Eye (tissue), 1 donor: ENCODE measurements at regions not wholly inside any gene's neighbourhood (a gene's known extent, or its start where the extent isn't known, plus 50 kb on each side); places are given as distances from the start of the nearest gene placed in this dataset.
"Not testable (repeated sequence)": the region's sequence is repeated elsewhere in the genome, so short reads cannot be mapped to it uniquely, and the experiment has no call there.

Experiments
- DNase-seq: peaks from one replicate; pipeline ENCODE4 v3.0.0-alpha.2; 2015

DNA sequence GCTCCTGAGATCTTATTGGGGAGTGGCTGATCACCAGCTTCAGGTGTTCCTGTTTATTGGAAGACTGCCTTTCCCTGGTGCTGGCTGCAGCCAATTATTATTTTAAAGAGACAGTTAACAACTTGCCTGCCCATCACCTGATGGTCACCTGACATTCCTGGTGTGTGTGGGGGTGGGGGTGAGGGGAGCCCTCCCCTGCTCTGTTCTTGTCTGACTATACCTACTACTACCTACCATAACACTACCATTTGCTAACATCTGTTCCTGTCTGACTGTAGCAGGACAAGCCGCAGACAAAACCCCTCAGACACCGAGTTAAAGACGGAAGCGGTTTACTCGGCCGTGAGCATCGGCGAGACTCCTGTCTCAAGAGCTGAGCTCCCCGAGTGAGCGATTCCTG is 54.9 kb upstream of the NBPF3 start:
- no peak for DNase-seq

DNA sequence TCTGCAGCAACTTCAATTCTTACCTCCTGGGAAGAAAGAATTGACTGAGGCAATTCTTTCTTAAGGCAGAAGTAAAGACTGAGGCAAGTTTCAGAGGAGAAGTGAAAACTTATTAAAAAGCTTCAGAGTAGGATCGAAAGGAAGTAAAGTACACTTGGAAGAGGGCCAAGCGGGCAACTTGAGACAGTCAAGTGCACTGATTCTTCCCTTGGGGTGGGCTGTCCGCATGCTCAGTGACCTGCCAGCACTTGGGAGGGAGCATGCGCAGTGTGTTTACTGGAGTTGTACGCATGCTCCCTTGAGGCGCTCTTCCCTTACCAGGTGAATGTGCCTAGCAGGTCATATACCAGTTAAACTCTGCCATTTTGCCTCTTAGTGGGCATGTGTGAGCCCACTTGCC is 55.3 kb upstream of the NBPF3 start:
- peak; percentile 63 for DNase-seq

DNA sequence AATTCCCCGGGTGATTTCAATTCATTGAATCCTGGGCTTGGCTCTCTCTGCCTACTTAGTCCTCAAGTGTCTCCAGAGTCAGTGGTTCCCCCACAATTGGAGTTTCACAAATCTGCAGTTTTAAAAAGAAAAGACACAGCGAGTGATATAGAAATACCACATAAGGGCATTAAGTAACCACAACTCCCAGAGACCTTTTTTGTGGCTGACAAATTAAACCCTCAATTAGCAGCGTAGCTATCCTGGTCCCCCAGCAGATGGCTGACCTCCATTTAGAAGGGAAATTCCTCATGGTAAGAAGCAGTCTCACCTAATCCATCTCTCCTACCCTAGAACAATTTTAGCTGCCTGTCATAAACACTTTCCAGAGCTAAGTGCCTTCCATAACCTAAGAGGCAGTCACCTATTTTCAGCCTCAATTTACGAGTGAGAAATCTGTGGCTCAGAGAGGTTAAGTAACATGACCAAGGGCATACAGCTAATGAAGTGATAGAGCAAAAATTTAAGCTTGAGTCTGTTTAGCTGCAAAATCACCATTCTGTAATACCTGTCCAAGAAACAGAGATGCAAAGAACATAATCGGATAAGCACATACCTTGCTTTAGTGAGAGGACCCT is 56.0 kb upstream of the NBPF3 start:
- no peak for DNase-seq

DNA sequence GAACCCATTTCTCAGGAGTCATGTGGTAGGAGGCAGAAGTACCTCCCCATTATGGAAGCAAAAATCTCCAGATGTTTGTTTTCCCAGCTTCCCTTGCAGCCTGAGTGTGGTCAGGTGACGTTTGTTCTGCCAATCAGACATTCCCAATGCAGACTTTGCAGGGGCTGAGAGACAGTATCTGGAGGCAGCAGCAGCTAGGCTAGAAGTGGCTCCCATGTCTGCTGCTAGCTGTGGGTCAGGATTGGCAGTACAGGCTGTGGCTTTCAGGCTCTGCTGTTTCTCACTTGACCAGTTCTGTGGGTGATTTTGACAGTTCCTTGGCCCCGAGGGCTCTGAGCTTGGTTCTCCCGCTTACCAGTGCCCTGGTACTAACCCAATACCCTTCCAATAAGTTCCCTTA is 58.6 kb upstream of the NBPF3 start:
- no peak for DNase-seq

DNA sequence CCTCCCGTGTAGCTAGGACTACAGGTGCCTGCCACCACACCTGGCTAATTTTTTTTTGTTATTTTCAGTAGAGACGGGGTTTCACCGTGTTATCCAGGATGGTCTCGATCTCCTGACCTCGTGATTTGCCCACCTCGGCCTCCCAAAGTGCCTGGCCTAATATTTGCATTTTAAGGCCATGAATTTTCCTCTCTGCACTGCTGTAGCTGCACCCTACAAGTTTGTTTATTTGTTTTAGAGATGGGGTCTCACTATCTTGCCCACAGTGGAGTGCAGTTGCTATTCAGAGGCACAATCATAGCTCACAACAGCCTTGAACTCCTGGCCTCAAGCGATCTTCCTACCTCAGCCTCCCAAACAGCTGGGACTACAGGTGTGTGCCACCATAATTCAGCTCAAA is 59.8 kb upstream of the NBPF3 start:
- DNase-seq = not testable (repeated sequence)

DNA sequence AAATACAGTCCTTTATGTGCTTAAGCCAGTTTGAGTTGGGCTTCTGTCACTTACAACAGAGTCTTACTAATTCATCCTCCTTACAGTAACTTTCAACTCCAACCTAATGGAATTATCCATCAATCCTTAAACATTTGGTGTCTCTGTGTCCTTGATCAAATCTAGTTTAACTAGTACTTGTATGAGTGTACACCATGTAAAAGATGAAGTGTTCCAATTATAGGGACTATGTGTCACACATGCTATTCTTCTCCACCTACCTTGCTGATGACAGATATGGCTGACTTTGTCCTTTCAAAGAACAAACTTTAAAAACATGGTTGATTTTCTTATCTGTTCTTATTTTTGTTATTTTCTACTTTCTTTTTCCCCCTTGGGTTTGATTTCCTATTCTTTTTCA is 60.4 kb upstream of the NBPF3 start:
- DNase-seq = no peak

DNA sequence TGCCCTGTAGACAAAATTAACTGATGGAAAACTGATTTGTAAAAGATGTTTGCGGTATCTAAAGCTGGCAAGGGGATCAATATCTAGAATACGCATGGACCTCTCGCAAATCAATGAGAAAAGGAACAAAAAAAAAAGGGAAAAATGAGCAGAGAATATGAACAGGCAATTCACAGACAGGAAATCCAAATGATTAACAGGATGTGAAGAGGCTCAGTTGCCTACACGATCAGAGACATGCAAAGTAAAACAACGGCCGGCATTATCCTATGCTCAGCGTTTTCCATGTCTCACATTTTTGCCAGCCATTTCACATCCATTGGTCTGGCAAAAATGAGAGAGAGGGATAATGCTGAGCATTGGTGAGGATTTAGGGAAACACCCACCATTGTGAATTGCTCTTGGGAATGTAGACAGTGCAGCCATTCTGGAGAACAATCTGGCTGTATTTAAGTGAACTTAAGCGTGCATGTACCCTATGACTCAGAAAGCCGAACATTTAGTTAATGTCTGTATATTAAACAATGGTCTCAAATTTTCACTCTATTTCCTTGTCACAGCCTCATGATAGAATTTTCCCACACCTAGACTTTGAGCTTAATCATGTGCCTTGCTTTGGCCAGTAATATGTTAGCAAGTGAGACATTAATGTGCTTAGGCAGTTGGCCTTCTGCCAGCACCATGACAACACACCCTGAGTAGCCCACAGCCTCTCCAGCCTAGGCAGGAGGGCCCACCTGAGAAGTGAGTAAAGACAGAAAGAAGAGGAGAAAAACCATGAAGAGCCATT is 61.0 kb upstream of the NBPF3 start:
- no peak for DNase-seq

DNA sequence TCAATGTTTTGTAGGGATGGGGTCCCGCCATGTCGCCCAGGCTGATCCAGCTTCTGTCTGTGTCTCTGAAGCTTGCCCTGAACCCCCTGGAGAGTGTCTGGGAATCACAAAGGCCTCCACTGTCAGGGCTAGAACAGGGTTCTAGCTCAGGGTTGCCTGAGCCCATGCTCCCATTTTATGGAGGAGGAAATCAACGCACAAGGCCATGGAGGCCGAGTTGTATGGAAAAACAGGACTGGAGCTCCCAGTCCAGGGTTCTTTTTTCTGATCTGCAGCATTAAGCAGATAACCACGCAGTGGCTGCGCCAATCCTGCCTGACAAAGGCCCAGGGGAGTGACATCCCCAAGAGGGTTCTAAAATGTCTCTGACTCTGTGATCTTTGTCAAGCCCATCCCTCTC is 67.6 kb upstream of the NBPF3 start:
- no peak for DNase-seq

DNA sequence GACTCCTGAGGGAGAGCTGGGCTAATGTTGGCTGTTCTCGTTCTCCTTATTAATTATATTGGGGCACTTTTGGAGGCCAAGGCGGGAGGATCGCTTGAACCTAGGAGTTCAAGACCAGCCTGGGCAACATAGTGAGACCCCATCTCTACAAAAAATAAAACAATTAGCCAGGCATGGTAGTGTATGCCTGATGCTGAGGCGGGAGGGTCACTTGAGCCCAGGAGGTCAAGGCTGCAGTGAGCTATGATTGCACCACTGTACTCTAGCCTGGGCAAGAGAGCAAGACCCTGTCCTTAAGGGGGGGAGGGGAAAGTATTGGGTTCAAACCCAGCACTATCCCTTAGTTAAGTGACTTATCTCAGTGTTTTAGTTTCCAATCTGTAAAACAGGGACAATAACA is 70.0 kb upstream of the NBPF3 start:
- DNase-seq = no peak

DNA sequence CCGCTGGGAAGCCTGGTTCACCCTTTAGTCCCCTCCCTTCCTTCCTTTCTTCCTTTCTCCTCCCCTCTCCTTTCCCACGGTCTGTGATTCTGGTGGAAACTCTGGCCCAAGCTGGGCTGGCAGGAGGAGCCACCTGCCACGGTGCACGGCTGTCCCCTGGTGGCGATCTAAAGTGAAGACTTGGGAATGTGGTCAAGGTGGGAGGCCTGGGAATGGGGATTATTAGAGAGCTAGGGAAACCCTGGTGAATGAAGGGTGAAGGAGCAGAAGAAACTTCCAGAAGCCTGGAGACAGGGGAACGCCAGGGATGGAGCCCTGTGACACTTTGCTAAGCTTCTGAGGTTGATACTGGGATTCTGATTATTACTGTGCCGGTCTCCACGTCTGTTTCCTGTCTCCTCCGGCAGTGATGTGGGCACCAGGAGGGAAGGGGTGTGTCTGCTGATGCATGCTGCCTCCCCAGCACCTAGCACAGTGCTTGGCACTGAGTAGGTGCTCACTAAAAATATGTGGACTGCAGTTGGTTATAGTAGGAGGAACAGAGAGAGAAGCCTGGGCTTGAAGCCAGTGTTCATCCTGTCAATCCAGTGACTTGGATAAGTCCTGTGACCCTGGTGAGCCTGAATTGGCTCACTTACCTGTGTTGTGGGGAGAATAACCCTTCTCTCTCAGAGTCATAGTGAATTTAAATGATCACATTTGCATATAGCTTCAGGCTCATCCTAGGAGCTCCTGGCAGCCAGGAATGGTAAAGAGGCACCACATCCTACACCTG is 71.2 kb upstream of the NBPF3 start:
- DNase-seq = peak; percentile 92

DNA sequence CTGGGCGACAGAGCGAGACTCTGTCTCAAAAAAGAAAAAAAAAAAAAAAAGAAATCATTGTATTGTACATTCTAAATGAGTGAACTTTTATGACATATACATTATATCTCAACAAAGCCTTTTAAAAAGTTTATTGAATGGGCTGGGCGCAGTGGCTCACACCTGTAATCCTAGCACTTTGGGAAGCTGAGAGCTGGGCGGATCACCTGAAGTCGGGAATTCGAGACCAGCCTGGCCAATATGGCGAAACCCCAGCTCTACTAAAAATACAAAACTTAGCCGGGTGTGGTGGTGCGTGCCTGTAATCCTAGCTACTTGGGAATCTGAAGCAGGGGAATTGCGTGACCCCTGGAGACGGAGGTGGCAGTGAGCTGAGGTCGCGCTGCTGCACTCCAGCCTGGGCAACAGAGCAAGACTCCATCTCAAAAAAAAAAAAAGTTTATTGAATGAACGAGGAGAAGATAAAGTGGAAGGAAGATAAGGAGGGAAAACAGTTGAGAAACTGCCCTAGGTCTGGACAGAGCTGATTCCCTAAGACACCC is 71.9 kb upstream of the NBPF3 start:
- DNase-seq = not testable (repeated sequence)

DNA sequence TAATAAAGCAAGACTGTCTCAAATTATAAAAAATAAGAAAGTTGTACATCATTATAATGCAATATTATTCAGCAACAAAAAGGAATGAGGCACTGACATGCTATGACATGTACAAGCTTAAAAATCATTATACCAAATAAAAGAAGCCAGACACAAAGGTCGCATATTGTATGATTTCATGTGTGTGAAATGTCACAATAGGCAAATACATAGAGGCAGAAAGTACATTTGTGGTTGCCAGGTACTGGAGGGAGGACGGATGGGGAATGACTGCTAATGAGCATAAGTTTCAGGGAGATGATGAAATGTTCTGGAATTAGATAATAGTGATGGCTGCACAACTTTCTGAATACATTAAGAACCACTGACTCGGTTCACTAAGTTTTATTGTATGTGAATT is 73.6 kb upstream of the NBPF3 start:
- DNase-seq = no peak

DNA sequence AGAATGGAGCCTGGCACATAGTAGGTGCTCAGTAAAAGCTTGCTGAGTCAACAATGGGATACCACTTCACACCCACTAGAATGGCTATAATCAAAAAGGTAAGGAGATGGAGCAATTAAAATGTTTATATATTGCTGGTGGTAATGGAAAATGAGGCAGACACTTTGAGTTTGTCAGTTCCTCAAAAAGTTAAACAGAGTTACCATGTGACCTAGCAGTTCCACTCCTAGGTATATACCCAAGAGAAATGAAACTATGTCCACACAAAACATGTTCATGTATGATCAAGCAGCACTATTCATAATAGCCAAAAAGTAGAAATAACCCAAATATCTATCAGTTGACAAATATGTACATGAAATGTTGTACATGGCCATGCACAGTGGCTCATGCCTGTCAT is 74.8 kb upstream of the ECE1 start:
- no peak for DNase-seq

DNA sequence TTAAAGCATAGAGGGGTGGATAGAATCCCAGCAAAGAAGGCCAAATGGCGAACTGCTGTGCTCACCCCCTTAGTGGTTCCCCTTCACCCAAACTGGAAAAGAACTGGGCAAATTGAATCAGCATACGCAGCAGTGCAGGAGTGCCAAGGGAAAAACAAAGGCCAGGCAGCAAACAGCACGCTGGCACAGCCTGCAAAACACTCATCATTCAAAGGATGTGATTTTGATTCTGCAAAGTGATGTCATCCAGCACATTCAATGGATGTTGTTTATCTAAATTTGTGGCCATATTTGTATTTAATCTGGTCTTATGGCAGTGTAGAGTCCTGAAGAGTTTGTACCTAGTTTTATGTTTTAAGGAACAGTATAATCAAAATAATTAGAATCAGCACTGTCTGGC is 71.8 kb upstream of the ECE1 start:
- no peak for DNase-seq

DNA sequence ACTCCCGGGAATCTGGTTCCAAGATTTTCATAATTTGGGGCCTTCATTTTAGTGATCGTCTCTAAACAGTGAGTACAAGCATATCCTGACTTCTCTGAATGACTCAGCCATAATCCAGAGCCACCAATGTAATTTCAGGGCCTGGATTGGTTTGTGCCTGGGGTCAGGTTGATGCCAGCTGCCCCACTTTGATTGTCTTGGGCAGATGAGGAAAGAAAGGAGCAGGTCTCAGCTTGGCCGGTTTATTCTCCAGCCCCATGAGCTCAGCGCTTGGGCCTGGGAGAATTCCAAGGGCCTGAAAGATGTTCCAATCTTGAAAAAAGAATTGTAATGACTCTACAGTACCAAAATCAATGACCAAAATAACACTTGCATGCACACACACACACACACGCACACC is 71.2 kb upstream of the ECE1 start:
- no peak for DNase-seq

DNA sequence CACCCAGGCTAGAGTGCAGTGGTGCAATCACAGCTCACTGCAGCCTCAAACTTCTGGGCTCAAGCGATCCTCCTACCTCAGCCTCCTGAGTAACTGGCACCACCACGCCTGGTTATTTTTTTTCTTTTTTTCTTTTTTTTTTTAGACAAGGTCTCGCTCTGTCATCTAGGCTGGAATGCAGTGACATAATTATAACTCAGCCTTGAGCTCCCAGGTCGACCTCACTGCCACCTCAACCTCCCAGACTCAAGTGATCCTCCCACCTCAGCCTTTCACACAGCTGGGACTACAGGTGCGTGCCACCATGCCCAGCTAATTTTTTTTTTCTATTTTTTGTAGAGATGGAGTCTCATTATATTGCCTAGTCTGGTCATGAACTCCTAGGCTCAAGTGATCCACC is 66.9 kb upstream of the ECE1 start:
- DNase-seq = no peak

DNA sequence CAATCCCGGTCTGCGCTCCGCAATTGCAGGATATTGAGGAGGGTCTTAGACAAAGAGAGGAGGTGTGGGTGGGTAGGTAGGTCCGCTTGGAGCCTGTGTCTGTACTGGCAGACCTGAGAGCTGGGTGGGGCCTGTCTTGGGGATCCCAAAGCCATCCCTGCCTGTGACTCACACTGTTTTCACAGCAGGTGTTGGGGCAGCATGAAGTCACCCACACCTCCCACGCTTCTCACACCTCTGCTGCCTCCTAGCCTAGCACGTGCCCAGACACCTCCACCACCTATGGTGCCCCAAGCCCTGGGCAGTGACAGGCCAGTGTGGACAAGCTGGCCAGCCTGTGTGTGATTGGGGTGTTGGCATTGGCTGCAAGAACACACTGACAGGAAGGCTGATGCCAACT is 65.7 kb upstream of the ECE1 start:
- no peak for DNase-seq

DNA sequence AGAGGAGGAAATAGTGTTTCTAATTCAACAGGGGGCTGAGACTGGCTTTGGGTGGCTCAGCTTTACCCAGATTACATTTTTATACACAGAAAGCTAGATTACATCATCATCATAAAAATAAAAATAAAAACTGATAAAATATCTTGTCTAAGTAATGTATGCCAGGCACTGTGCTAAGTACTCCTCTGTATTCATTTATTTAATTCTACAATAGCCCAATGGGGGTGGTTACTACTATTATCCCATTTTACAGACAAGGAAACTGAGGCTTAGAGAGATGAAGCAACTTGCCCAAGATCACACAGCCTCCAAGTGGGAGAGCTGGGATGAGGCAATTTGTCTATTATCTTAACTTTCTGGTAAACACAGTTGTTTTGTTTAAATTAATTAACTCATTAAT is 62.3 kb upstream of the ECE1 start:
- DNase-seq = no peak

DNA sequence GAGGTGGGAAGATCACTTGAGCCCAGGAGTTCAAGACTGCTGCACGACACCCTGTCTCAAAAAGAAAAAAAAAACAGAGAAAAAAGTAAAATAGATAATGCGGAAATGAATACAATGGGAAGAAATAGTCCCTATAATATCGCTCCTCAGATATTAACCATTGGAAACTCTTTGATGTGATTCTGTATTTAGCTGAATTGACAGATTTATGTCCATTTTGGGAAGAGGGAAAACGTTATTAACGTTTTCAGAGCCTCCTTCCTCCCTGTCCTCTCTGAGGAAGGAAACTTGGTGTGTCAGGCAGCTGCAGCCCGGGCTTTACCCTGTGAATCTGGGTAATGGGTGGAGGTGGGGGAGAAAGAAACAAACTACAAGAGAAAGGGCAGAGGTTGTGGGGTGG is 61.6 kb upstream of the ECE1 start:
- DNase-seq = no peak

DNA sequence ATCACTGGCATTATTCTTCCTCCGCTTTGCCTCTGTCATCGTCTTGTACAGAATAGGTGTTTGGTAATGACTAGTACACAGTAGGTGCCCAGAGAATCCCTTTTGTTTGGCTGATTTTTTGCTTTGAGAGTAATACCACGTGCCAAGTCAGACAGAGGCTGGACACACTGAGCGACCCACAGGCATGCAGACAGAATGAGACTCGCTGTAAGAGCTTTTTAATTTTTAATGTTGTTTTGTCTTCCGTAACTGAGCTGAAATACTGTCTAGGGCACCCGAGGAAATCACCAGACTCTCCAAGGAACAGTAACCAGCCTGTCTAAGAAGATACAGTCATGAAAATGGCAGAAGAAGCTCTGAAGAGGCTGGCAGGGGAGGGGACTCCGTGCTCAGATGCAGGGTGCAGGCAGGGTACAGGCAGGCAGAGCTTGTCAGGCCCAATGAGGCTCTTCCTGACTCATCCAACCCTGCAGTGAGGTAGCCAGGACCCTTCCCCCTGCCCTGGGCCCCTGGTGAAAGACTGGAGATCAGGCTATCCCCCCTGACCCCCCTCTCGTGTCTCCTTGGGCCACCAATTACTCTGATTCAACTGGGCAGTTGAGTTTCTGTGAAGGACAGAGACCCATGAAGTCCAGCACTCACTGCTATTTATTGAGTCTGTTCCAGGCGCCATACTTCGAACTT is 60.1 kb upstream of the ECE1 start:
- peak; percentile 96 for DNase-seq

DNA sequence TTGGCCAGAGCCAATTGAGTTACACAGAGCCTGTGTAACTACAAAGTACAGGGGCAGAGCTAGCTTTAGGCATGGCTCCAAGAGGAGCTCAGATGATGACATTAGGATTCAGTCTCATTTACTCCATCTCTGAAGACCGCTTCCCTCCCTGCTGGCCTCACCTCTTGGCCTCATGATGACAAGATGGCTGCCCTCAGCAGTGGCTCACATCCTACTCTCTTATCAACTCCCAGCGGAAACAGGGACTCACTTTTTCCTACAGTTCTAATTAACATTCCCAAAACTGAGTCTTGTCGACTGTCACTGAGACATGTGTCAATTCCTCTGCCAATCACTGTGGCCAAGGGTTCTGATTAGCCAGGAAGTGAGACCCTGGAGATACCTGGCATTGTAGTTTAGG is 59.4 kb upstream of the ECE1 start:
- no peak for DNase-seq

DNA sequence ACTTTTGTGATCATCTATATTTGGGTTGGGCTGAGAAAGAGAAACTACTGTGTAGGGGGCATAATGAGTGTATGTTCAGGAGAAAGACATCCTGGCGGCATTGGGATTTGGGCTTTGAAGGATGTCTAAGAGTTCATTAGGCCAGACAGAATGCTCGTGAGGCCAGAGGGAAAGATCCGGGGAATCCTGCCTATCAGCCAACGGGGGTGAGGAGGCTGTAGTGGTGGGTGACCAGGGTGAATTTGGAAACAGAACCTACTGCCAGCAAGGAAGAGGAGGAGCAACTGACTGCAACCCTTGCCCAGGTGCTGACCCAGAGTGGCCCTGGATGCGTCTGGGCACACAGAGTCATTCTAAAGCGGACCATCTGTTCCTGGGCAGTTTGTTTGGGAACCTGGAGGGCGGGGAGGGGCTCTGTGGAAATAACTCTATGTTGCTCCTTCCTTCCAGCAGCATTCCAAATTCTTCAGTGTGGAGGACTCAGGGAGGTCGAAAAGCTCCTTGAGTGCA is 56.9 kb upstream of the ECE1 start:
- no peak for DNase-seq
